HG02571 (cell line): ENCODE measurements at regions not wholly inside any gene's neighbourhood (a gene's known extent, or its start where the extent isn't known, plus 50 kb on each side); places are given as distances from the start of the nearest gene placed in this dataset.
"Not testable (repeated sequence)": the region's sequence is repeated elsewhere in the genome, so short reads cannot be mapped to it uniquely, and the experiment has no call there.

Experiments used
- ATAC-seq: cut with Tn5 transposase; IDR thresholded peaks from one replicate; pipeline ENCODE4 v1.9.1; 2021; ENCODE audit warnings: mild to moderate bottlenecking, moderate library complexity; ENCODE audit not compliant: unreplicated experiment

GRCh38 chr6:159525445-159526025, 167.5 kb downstream of the SOD2 start:
- ATAC-seq: no peak

GRCh38 chr6:159522877-159523547, 170.0 kb downstream of the SOD2 start:
- ATAC-seq: no peak

GRCh38 chr6:159521962-159522361, 171.1 kb downstream of the SOD2 start:
- ATAC-seq: no peak

- ATAC-seq: no peak
These were observed 173.0 kb downstream of the SOD2 start for GRCh38 chr6:159520002-159520401.

- ATAC-seq: not testable (repeated sequence)
These were observed 177.2 kb downstream of the SOD2 start for GRCh38 chr6:159515811-159516210.

GRCh38 chr6:159513914-159514313, 179.1 kb downstream of the SOD2 start:
- no peak for ATAC-seq

GRCh38 chr6:159513074-159513720, 179.8 kb downstream of the SOD2 start:
- no peak for ATAC-seq

- no peak for ATAC-seq
These were observed 180.5 kb downstream of the SOD2 start for GRCh38 chr6:159512571-159512970.

- no peak for ATAC-seq
These were observed 180.9 kb downstream of the SOD2 start for GRCh38 chr6:159512104-159512503.

- no peak for ATAC-seq
These were observed 182.9 kb downstream of the SOD2 start for GRCh38 chr6:159510141-159510540.

GRCh38 chr6:159508931-159509330, 184.1 kb downstream of the SOD2 start:
- ATAC-seq: no peak

GRCh38 chr6:159506048-159506447, 187.0 kb downstream of the SOD2 start:
- ATAC-seq: no peak

GRCh38 chr6:159505140-159505922, 187.7 kb downstream of the SOD2 start:
- no peak for ATAC-seq

- ATAC-seq: no peak
These were observed 191.5 kb downstream of the SOD2 start for GRCh38 chr6:159501558-159501957.

- ATAC-seq: no peak
These were observed 194.0 kb downstream of the SOD2 start for GRCh38 chr6:159499034-159499433.

- no peak for ATAC-seq
These were observed 198.5 kb downstream of the SOD2 start for GRCh38 chr6:159494586-159494972.

- ATAC-seq: no peak
These were observed 199.0 kb downstream of the SOD2 start for GRCh38 chr6:159493898-159494585.

GRCh38 chr6:159493231-159493897, 199.7 kb downstream of the SOD2 start:
- ATAC-seq: no peak

- ATAC-seq: no peak
These were observed 202.6 kb downstream of the SOD2 start for GRCh38 chr6:159490298-159490937.

- ATAC-seq: no peak
These were observed 205.4 kb downstream of the SOD2 start for GRCh38 chr6:159487636-159488035.
